ENCODE measurements at regions not wholly inside any gene's neighbourhood (a gene's known extent, or its start where the extent isn't known, plus 50 kb on each side); places are given as distances from the start of the nearest gene placed in this dataset.

GRCh38 chr2:219726916-219727315, 99.5 kb downstream of the SLC4A3 start:
- no peak for TF ChIP-seq CTCF (IDR thresholded peaks at IDR 0.05; ENCODE audit: low read length)
- TF ChIP-seq EZH2 (IDR thresholded peaks at IDR 0.05; ENCODE audit: borderline replicate concordance, low read length) = no peak

Data from OCI-LY1 (cell line).